Parathyroid adenoma (tissue), 2 donors: ENCODE measurements at regions not wholly inside any gene's neighbourhood (a gene's known extent, or its start where the extent isn't known, plus 50 kb on each side); places are given as distances from the start of the nearest gene placed in this dataset.
A peak's percentile ranks its signal among the peaks of the same experiment; 100 is the strongest.
"Not testable (repeated sequence)": the region's sequence is repeated elsewhere in the genome, so short reads cannot be mapped to it uniquely, and the experiment has no call there.

ENCODE experiments used
- H2AFZ ChIP-seq: fragments of 300-600 bp; sonication (generic); one replicate; pipeline ENCODE4 v1.7.0; 2017; ENCODE audit warnings: antibody characterized with exemption, mild to moderate bottlenecking
- H3K27ac ChIP-seq: fragments of 300-600 bp; sonication (generic); one replicate; pipeline ENCODE4 v1.7.0; 2017
- H3K27me3 ChIP-seq: fragments of 300-600 bp; sonication (generic); one replicate; pipeline ENCODE4 v1.7.0; 2017; ENCODE audit warnings: low read length; ENCODE audit not compliant: control insufficient read depth, insufficient read depth
- H3K36me3 ChIP-seq: fragments of 300-600 bp; sonication (generic); one replicate; pipeline ENCODE4 v1.7.0; 2017; ENCODE audit warnings: low read length; ENCODE audit not compliant: control insufficient read depth, insufficient read depth
- H3K4me1 ChIP-seq: fragments of 300-600 bp; sonication (generic); one replicate; pipeline ENCODE4 v1.7.0; 2017; ENCODE audit warnings: control low read depth
- H3K4me2 ChIP-seq: fragments of 300-600 bp; sonication (generic); one replicate; pipeline ENCODE4 v1.7.0; 2017; ENCODE audit warnings: low read length
- H3K4me3 ChIP-seq: fragments of 300-600 bp; sonication (generic); one replicate; pipeline ENCODE4 v1.7.0; 2017; ENCODE audit warnings: low read depth, low read length
- H3K79me2 ChIP-seq: fragments of 300-600 bp; sonication (generic); one replicate; pipeline ENCODE4 v1.7.0; 2017; ENCODE audit warnings: control low read depth
- H3K9ac ChIP-seq: fragments of 300-600 bp; sonication (generic); one replicate; pipeline ENCODE4 v1.7.0; 2017; ENCODE audit warnings: mild to moderate bottlenecking
- H3K9me3 ChIP-seq: fragments of 300-600 bp; sonication (generic); one replicate; pipeline ENCODE4 v1.7.0; 2017; ENCODE audit warnings: low read length; ENCODE audit not compliant: control insufficient read depth
- TF ChIP-seq, protein P1 (sequence below): fragments of 300-600 bp; sonication (generic); IDR thresholded peaks from one replicate; pipeline ENCODE4 v1.7.0; 2017; ENCODE audit warnings: antibody characterized with exemption, mild to moderate bottlenecking
- donor health status: primary hyperparathyroidism.

GRCh38 chr5:67724412-67725135 lies 491.0 kb upstream of the PIK3R1 start:
- no peaks in the 10 kb centered on the region for H3K27me3 ChIP-seq
- peak overlapping the region; percentile 39 for H3K27ac ChIP-seq
- H3K79me2 ChIP-seq: no peaks in the 10 kb centered on the region
- no peak overlapping the region for H3K9ac ChIP-seq
- peak overlapping the region; percentile 28 for H2AFZ ChIP-seq
- H3K9me3 ChIP-seq: no peaks in the 10 kb centered on the region
- H3K4me2 ChIP-seq: no peak overlapping the region
- no peak overlapping the region for H3K4me3 ChIP-seq
- TF ChIP-seq, protein P1, sequence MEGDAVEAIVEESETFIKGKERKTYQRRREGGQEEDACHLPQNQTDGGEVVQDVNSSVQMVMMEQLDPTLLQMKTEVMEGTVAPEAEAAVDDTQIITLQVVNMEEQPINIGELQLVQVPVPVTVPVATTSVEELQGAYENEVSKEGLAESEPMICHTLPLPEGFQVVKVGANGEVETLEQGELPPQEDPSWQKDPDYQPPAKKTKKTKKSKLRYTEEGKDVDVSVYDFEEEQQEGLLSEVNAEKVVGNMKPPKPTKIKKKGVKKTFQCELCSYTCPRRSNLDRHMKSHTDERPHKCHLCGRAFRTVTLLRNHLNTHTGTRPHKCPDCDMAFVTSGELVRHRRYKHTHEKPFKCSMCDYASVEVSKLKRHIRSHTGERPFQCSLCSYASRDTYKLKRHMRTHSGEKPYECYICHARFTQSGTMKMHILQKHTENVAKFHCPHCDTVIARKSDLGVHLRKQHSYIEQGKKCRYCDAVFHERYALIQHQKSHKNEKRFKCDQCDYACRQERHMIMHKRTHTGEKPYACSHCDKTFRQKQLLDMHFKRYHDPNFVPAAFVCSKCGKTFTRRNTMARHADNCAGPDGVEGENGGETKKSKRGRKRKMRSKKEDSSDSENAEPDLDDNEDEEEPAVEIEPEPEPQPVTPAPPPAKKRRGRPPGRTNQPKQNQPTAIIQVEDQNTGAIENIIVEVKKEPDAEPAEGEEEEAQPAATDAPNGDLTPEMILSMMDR: no peak
- no peaks in the 10 kb centered on the region for H3K36me3 ChIP-seq
- H3K4me1 ChIP-seq: peaks cover 7% of the 10 kb centered on the region

- H3K4me1 ChIP-seq: peaks cover 7% of the 10 kb centered on the region
- H3K27me3 ChIP-seq: no peaks in the 10 kb centered on the region
- no peak overlapping the region for H3K27ac ChIP-seq
These were observed 491.7 kb upstream of the PIK3R1 start for GRCh38 chr5:67723873-67724272.

DNA sequence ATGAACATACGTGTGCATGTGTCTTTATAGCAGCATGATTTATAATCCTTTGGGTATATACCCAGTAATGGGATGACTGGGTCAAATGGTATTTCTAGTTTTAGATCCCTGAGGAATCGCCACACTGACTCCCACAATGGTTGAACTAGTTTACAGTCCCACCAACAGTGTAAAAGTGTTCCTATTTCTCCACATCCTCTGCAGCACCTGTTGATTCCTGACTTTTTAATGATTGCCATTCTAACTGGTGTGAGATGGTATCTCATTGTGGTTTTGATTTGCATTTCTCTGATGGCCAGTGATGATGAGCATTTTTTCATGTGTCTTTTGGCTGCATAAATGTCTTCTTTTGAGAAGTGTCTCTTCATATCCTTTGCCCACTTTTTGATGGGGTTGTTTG lies 493.0 kb upstream of the PIK3R1 start:
- not testable (repeated sequence) for H3K9me3 ChIP-seq, H3K4me2 ChIP-seq, H3K79me2 ChIP-seq, H2AFZ ChIP-seq, H3K4me1 ChIP-seq, H3K9ac ChIP-seq, H3K36me3 ChIP-seq, H3K27ac ChIP-seq, H3K27me3 ChIP-seq, H3K4me3 ChIP-seq

More at GRCh38 chr5:67723873-67724272, 491.7 kb upstream of the PIK3R1 start:
- Histone ChIP-seq H2AFZ (no peak overlapping the region), H3K9me3 (no peaks in the 10 kb centered on the region), H3K9ac (no peak overlapping the region), H3K79me2 (no peaks in the 10 kb centered on the region), H3K4me3 (no peak overlapping the region), H3K36me3 (no peaks in the 10 kb centered on the region), H3K4me2 (no peak overlapping the region)
- TF ChIP-seq, protein P1: no peak

GRCh38 chr5:67720162-67720772 lies 495.3 kb upstream of the PIK3R1 start:
- no peaks in the 10 kb centered on the region for H3K79me2 ChIP-seq
- H3K4me1 ChIP-seq: peaks cover 7% of the 10 kb centered on the region
- H3K4me2 ChIP-seq: no peak overlapping the region
- no peaks in the 10 kb centered on the region for H3K27me3 ChIP-seq
- no peak overlapping the region for H2AFZ ChIP-seq
- no peak overlapping the region for H3K9ac ChIP-seq
- TF ChIP-seq, protein P1: no peak
- no peak overlapping the region for H3K4me3 ChIP-seq
- no peak overlapping the region for H3K27ac ChIP-seq
- no peaks in the 10 kb centered on the region for H3K9me3 ChIP-seq
- no peaks in the 10 kb centered on the region for H3K36me3 ChIP-seq

DNA sequence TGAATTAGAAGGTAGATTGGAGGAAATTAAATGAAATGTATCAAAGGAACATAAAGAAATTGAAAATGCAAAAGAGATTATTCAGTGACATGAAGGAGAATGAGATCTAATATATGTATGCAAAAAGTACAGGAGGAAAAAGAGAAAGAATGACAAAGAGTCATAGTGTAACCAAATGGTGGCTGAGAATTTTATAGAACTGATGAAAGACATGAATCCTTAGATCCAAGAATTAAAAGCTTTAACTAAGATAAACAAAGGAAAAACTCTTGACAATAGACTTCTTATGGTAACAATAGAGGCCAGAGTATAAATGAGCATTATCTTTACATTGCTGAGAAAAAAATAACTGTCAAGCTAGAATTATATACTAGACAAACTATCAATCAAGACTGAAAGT lies 505.4 kb upstream of the CD180 start:
- Histone ChIP-seq H3K79me2 (peaks cover 2% of the 10 kb centered on the region), H3K9ac (no peak overlapping the region), H3K4me3 (no peak overlapping the region), H3K9me3 (no peaks in the 10 kb centered on the region), H3K4me2 (no peak overlapping the region), H3K36me3 (no peaks in the 10 kb centered on the region), H3K27me3 (no peaks in the 10 kb centered on the region), H3K4me1 (no peaks in the 10 kb centered on the region), H2AFZ (no peak overlapping the region), H3K27ac (no peak overlapping the region)
- TF ChIP-seq, protein P1: no peak
